GM18868 (cell line): ENCODE measurements at regions not wholly inside any gene's neighbourhood (a gene's known extent, or its start where the extent isn't known, plus 50 kb on each side); places are given as distances from the start of the nearest gene placed in this dataset.

Experiments used
- ATAC-seq: cut with Tn5 transposase; IDR thresholded peaks from one replicate; pipeline ENCODE4 v1.9.1; 2021; ENCODE audit warnings: mild to moderate bottlenecking, moderate library complexity; ENCODE audit not compliant: unreplicated experiment

- no peak for ATAC-seq
Observed at GRCh38 chr4:132245319-132245718, 903.8 kb upstream of the PCDH10 start.

GRCh38 chr4:132264176-132264575 is 884.9 kb upstream of the PCDH10 start:
- ATAC-seq = no peak

GRCh38 chr4:132266374-132266773 is 882.7 kb upstream of the PCDH10 start:
- ATAC-seq = no peak

- ATAC-seq = no peak
Observed at GRCh38 chr4:132267321-132267720, 881.8 kb upstream of the PCDH10 start.

GRCh38 chr4:132269303-132269990 is 879.6 kb upstream of the PCDH10 start:
- ATAC-seq = no peak

- no peak for ATAC-seq
Observed at GRCh38 chr4:132275583-132276121, 873.4 kb upstream of the PCDH10 start.

- ATAC-seq = no peak
Observed at GRCh38 chr4:132276185-132276584, 872.9 kb upstream of the PCDH10 start.

- ATAC-seq = no peak
Observed at GRCh38 chr4:132276989-132277388, 872.1 kb upstream of the PCDH10 start.

- no peak for ATAC-seq
Observed at GRCh38 chr4:132281733-132282132, 867.4 kb upstream of the PCDH10 start.

- no peak for ATAC-seq
Observed at GRCh38 chr4:132284910-132285426, 864.1 kb upstream of the PCDH10 start.

GRCh38 chr4:132297346-132297745 is 851.7 kb upstream of the PCDH10 start:
- no peak for ATAC-seq

GRCh38 chr4:132299841-132300240 is 849.3 kb upstream of the PCDH10 start:
- ATAC-seq = no peak

- no peak for ATAC-seq
Observed at GRCh38 chr4:132312521-132312920, 836.6 kb upstream of the PCDH10 start.

- no peak for ATAC-seq
Observed at GRCh38 chr4:132313852-132314251, 835.2 kb upstream of the PCDH10 start.

- no peak for ATAC-seq
Observed at GRCh38 chr4:132316738-132317137, 832.4 kb upstream of the PCDH10 start.

- no peak for ATAC-seq
Observed at GRCh38 chr4:132317923-132318322, 831.2 kb upstream of the PCDH10 start.

- no peak for ATAC-seq
Observed at GRCh38 chr4:132328761-132329160, 820.3 kb upstream of the PCDH10 start.

GRCh38 chr4:132330994-132331393 is 818.1 kb upstream of the PCDH10 start:
- ATAC-seq = no peak

- peak; percentile 46 for ATAC-seq
Observed at GRCh38 chr4:132332932-132333723, 816.0 kb upstream of the PCDH10 start.

- no peak for ATAC-seq
Observed at GRCh38 chr4:132333724-132334047, 815.4 kb upstream of the PCDH10 start.

GRCh38 chr4:132334081-132334480 is 815.0 kb upstream of the PCDH10 start:
- no peak for ATAC-seq
